Activated CD8-positive, alpha-beta memory T cell treated with anti-CD3 and anti-CD28 coated beads for 24 hours (primary cell): ENCODE measurements at regions not wholly inside any gene's neighbourhood (a gene's known extent, or its start where the extent isn't known, plus 50 kb on each side); places are given as distances from the start of the nearest gene placed in this dataset.
"Not testable (repeated sequence)": the region's sequence is repeated elsewhere in the genome, so short reads cannot be mapped to it uniquely, and the experiment has no call there.

ENCODE experiments used
- DNase-seq: peaks from one replicate; pipeline ENCODE4 v3.0.0-alpha.2; 2020

DNA sequence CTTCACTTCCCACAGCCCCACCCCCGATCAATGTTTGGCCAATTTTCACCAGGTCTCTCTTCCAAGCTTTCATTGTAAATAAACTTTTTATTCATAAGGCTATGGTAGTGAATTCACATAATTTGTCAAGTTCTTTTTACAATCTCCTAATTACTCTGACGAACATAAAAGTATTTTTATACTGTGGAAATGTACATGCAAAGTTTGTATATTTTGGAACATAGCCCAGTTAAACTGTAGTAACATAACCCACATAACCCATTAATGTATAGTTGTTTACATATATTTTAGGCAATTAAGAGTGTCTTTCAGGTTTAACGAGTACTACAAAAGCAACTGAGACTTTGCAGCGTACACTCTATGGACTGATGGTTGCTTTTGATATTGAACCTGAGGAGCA, 228.3 kb upstream of the ERBB4 start:
- DNase-seq, result no peak

GRCh38 chr2:212752730-212753351, 214.2 kb upstream of the ERBB4 start:
- DNase-seq, result no peak

- no peak for DNase-seq
Observed at GRCh38 chr2:212745359-212745758, 206.8 kb upstream of the ERBB4 start.

- no peak for DNase-seq
Observed at GRCh38 chr2:212737392-212738172, 199.0 kb upstream of the ERBB4 start.

DNA sequence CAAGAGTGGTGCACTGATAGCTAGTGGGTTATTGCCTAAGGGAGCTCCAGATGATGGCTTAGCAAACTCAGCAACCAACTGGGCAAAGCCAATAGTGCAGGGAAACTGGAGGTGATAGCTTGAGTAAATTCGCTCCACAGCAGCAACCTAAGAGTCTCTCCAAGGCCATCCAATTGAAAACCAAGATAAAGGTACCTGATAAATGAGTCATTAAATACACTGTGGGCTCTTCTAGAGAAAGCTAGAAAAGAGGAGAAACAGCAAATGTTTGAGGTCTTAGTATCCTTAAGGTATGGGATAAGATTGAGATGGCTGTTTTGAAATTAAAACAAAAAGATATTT, 197.8 kb upstream of the ERBB4 start:
- DNase-seq, result no peak

- DNase-seq, result no peak
Observed at GRCh38 chr2:212733273-212733672, 194.7 kb upstream of the ERBB4 start.

DNA sequence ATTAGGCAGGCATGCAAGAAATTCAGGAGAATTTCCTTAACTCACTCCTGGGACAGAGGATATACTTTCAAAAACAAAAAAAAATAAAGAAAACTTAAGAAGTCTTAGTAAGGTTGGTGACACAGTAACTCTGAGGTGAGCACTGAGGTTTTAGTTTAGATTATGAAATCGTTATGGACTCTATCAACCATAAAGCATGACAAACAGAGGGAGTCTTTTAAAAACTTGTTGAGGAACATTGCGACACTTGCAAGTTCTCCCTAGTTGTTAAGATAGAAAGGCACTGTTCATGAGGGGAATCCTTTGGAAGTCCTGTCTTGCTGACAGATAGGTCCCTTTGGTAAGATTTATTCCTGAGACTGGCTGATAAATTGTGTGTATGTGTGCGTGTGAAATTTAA, 194.3 kb upstream of the ERBB4 start:
- DNase-seq, result no peak

DNA sequence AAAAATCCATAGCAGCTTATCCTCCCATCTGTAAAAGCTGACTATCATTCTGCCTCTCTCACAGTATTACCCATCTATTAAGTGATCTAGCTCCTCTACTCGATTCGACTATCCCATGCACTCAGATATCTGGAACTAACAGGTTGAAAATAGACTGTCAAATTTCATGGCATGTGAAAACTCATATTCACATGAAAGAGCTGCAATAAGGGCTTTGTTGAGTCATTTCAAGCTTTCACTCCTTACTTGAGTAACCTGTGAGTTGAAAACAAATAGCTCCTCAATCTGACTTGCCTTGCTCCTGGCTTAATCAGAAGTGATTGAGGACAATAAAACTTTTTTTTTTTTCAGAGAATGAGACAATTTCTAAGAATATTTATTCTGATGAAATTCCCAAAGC, 192.4 kb upstream of the ERBB4 start:
- DNase-seq, result no peak

- no peak for DNase-seq
Observed at GRCh38 chr2:212728717-212729116, 190.1 kb upstream of the ERBB4 start.

- DNase-seq, result no peak
Observed at GRCh38 chr2:212727751-212728150, 189.1 kb upstream of the ERBB4 start.

GRCh38 chr2:212726403-212726802, 187.8 kb upstream of the ERBB4 start:
- DNase-seq, result no peak

GRCh38 chr2:212725180-212725579, 186.6 kb upstream of the ERBB4 start:
- DNase-seq, result no peak

DNA sequence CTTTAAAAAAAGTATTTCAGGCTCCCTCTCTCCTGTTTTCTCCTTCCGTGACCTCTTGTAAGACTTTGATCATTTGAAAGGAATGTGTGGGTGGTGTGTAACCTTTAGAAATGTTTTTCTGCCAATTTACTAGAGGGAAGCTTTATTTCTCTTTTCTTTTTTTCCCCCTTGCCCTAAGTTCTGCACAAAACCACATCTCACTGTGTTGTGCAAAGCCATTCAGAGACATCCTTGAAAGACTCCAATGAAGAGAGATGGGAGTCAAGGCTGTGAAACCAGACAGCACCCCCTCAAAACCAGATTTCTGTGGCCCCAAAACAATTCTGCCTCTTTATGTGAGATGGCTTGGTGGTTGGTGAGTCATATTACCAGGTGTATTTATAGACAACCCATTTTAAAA, 184.6 kb upstream of the ERBB4 start:
- DNase-seq, result no peak

DNA sequence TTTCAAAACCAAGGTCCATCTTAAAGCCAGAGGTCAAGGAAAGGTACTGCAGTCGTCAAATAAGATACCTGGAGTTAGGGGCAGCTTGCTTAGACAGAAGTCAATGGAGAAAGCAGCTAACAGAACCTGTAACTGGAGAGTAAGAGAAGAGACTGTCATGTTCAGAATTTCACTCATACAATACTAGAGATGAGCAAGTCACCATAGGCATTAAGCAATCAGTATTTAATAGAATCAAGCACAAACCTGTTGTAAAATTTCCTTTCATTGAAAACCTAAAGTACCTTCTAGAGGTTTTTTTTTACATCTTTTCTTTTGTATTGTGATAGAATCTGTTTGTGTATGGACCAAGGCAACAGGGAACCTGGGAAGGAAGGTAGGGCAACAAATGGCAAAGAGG, 183.4 kb upstream of the ERBB4 start:
- no peak for DNase-seq

GRCh38 chr2:212721026-212721451, 182.4 kb upstream of the ERBB4 start:
- DNase-seq, result no peak

DNA sequence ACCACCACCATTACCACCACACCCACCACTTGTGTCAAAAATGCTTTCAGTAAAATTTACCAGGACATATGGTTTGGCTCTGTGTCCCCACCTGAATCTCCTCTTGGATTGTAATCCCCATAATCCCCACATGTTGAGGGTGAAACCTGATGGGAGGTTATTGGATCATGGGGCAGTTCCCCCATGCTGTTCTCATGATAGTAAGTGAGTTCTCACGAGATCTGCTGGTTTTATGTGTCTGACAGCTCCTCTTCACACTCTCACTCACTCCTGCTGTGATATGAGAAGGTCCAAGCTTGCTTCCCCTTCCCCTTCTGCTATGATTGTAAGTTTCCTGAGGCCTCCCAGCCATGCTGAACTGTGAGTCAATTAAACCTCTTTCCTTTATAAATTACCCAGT, 176.8 kb upstream of the ERBB4 start:
- not testable (repeated sequence) for DNase-seq

DNA sequence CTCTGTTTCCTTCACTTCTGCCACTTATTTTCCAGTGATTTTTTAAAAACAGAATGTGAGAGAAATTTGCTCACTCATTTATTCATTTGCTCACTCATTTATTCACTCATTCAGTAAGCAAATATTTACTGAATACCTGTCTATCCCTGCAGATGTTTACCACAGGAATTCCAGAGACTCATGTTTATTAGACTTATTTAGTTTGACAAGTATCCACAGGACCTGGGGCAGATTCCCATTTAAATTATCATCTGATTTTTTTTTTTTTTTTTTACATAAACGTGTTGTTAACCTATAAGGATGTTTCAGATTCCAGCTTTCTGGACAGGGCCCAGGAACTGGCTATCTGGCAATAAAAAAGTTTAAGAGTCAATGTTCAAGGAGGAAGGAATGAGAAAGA, 175.1 kb upstream of the ERBB4 start:
- DNase-seq, result no peak

DNA sequence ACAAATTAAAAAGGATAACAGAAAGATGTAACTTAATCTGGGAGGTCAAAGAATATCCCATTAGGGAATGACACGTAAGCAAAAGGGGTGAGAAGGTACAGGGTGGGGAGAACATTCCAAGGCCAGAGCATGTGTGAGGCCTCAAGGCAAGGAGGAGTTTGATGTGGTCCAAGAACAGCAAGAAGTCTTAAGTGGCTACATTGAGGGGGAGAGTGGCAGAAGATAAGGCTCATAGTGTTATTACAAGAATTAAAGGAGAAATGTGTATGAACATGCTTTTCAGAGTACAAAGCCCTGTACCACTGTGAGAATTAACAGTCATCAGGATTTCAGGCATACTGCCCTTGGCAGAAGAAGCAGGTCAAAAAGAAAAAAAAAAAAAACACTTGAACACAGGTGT, 174.4 kb upstream of the ERBB4 start:
- no peak for DNase-seq

- DNase-seq, result no peak
Observed at GRCh38 chr2:212712466-212712865, 173.9 kb upstream of the ERBB4 start.

DNA sequence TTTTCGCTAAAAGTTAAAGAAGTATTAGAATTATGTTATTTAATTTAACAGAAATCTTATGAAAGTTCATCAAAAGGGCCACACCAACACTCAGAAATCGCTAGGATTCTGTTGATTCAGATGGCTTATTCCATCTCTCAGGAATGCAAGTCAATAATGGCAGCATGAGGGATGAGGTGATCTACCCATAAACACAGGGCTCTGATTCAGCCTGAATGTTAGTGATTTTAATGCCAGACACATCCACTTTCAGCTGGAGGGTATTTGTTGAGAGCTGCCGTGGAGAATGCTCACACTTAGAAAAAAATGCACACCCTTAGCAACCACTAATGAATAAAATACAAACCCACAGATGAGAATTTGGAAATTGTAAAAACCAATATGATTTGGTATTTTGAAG, 173.3 kb upstream of the ERBB4 start:
- DNase-seq, result no peak

DNA sequence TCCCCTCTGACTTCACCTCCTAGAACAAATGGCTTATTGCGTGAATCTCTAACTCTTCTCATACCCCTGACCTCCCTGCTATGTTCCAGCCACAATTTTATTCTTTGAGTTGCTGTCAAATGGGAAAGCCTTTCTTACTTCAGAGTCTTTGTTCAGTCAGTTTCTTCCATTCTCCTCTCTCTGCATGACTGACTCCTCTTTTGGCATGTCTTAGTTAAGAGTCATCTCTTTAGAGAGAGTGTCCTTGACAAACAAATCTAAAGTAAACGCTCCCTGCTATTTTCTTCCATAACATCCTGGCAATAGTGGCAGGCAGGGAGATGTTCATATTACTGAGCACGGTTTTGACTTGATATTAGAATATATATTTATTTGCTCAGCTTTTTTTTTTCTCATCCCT, 170.7 kb upstream of the ERBB4 start:
- no peak for DNase-seq

DNA sequence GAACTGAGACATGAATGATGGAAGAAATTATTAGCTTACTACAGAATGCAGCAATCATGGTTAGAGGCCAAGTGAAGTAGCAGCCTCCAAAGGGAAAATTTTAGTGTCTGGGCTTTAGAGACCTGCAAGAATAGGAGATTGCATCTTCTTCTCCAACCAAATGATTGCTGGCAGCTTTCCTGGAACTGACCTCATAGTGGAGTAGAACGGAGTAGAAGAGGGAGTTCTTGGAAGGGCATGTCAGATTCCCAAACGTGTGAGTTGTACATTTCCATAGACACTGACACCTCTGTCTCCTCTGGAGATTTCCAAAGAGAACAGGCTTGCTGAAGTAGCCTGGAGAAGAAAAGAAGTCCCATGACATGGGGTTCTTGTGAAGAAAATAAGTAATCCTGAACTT, 169.8 kb upstream of the ERBB4 start:
- DNase-seq, result no peak

DNA sequence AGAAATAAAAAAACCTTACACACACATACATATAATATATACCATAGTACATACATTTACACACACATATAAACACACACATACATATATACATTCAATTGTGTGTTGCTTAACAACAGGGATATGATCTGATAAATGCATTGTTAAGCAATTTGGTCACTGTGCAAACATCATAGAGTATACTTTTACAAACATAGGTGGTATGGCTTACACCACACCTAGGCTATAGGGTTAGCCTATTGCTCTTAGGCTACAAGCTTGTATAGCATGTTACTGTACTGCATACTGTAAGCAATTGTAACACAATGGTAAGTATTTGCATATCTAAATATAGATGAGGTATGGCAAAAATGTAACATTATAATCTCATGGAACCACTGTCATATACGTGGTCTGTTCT, 156.8 kb upstream of the ERBB4 start:
- no peak for DNase-seq

DNA sequence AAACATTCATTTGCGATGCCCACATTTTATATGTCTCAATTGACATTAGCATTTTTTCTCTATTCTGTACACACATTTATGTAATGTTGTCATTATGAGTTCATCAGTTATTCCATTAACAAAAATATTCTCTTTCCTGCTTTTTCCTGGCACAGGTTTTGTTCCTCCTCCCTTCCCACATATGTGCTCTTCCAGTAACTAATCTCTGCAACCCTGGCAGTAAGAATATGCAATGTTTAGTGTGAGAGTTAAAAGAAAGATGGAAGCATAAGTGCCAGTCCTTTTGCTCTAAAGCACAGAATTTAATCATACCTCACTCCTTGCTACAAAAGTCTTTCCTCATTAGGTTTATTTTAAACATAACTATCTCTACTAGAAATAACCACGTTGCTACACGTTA, 155.8 kb upstream of the ERBB4 start:
- no peak for DNase-seq

GRCh38 chr2:212692466-212692865, 153.9 kb upstream of the ERBB4 start:
- no peak for DNase-seq
